ENCODE measurements at regions not wholly inside any gene's neighbourhood (a gene's known extent, or its start where the extent isn't known, plus 50 kb on each side); places are given as distances from the start of the nearest gene placed in this dataset.

- TF ChIP-seq CTCF (IDR thresholded peaks at IDR 0.05; ENCODE audit: unreplicated experiment) = no peak
These were observed 1046.1 kb downstream of the SLC6A15 start for GRCh38 chr12:83866477-83866876.

GRCh38 chr12:83865431-83865830, 1047.2 kb downstream of the SLC6A15 start:
- CTCF ChIA-PET = interaction anchor here (0.5 to 1.0 kb wide), 2 partner anchors 72 to 525 kb away, joined by 3 to 5 read pairs; no protein-coding TSS in a partner anchor
- no peak for TF ChIP-seq CTCF (IDR thresholded peaks at IDR 0.05; ENCODE audit: unreplicated experiment)
- BruUV-seq (replicated peaks) = no TSS peak
- no peaks in the 10 kb centered on the region for H3K36me3 Mint-ChIP-seq (ENCODE audit: insufficient read depth, unreplicated experiment)
- POLR2A ChIA-PET = no interaction called here
- intact Hi-C loops (cut with micrococcal nuclease) = no loop called here
- H3K9me3 Mint-ChIP-seq (ENCODE audit: unreplicated experiment) = peaks cover 4% of the 10 kb centered on the region
- no peaks in the 10 kb centered on the region for H3K27me3 Mint-ChIP-seq (ENCODE audit: insufficient read depth, unreplicated experiment)
- H3K4me3 Mint-ChIP-seq (ENCODE audit: unreplicated experiment) = no peak overlapping the region
- no peaks in the 10 kb centered on the region for H3K4me1 Mint-ChIP-seq (ENCODE audit: insufficient read depth, unreplicated experiment)
- no peak for DNase-seq (ENCODE audit: unreplicated experiment)
- H3K27ac Mint-ChIP-seq (ENCODE audit: low read depth, unreplicated experiment) = no peak overlapping the region

More at GRCh38 chr12:83866477-83866876, 1046.1 kb downstream of the SLC6A15 start:
- no peak overlapping the region for H3K27ac Mint-ChIP-seq (ENCODE audit: low read depth, unreplicated experiment)
- no peak for DNase-seq (ENCODE audit: unreplicated experiment)
- intact Hi-C loops (cut with micrococcal nuclease) = no loop called here
- no peaks in the 10 kb centered on the region for H3K4me1 Mint-ChIP-seq (ENCODE audit: insufficient read depth, unreplicated experiment)
- H3K36me3 Mint-ChIP-seq (ENCODE audit: insufficient read depth, unreplicated experiment) = no peaks in the 10 kb centered on the region
- no peaks in the 10 kb centered on the region for H3K27me3 Mint-ChIP-seq (ENCODE audit: insufficient read depth, unreplicated experiment)
- peaks cover 4% of the 10 kb centered on the region for H3K9me3 Mint-ChIP-seq (ENCODE audit: unreplicated experiment)
- BruUV-seq (replicated peaks) = no TSS peak
- ChIA-PET POLR2A (no interaction called here), CTCF (interaction anchor here (0.6 kb wide), 1 partner anchor 872 kb away, joined by 6 read pairs; no protein-coding TSS in a partner anchor)
- H3K4me3 Mint-ChIP-seq (ENCODE audit: unreplicated experiment) = no peak overlapping the region

DNA sequence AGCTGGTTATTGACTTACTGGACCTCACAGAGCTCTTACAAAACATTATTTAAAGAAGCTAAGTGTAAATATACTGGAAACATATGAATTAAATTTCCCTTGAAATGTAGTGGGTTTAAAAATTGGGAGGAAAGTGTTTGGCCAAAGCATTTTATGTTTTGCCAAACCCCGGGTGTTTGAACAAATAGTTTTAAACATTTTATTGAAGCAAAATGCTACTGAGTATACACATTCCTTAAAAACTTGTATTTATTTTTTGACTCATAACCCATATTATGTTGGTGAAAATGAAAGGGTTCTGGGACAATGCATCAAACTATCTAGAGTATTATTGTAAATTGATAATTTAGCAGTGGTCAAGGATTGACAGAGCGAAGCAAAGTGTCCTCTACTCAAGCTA, 1048.5 kb downstream of the SLC6A15 start:
- H3K36me3 Mint-ChIP-seq (ENCODE audit: insufficient read depth, unreplicated experiment) = no peaks in the 10 kb centered on the region
- no peak overlapping the region for H3K27ac Mint-ChIP-seq (ENCODE audit: low read depth, unreplicated experiment)
- ChIA-PET POLR2A (no interaction called here), CTCF (no interaction called here)
- intact Hi-C loops (cut with micrococcal nuclease) = no loop called here
- BruUV-seq (replicated peaks) = no TSS peak
- peaks cover under 1% of the 10 kb centered on the region for H3K9me3 Mint-ChIP-seq (ENCODE audit: unreplicated experiment)
- DNase-seq (ENCODE audit: unreplicated experiment) = no peak
- no peaks in the 10 kb centered on the region for H3K27me3 Mint-ChIP-seq (ENCODE audit: insufficient read depth, unreplicated experiment)
- H3K4me1 Mint-ChIP-seq (ENCODE audit: insufficient read depth, unreplicated experiment) = no peaks in the 10 kb centered on the region
- TF ChIP-seq CTCF (IDR thresholded peaks at IDR 0.05; ENCODE audit: unreplicated experiment) = no peak
- no peak overlapping the region for H3K4me3 Mint-ChIP-seq (ENCODE audit: unreplicated experiment)

DNA sequence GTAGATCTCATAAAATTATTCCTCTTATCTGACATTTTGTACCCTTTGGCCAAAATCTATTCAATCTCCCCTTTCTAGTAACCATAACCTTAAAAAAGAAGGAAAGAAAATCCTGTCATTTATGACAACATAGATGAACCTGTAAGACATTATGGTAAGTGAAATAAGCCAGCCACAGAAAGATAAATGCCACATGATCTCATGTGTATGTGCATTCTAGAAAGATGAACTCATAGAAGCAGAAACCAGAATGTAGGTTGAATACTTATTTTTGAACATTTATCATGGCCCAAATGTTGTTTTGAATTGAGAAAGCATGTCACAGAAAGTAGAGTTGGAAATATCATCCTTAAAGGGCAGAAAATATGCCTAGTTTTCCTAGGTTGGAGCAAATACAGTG, 1053.6 kb downstream of the SLC6A15 start:
- Mint-ChIP-seq H3K4me3 (ENCODE audit: unreplicated experiment) (no peak overlapping the region), H3K27me3 (ENCODE audit: insufficient read depth, unreplicated experiment) (no peaks in the 10 kb centered on the region), H3K4me1 (ENCODE audit: insufficient read depth, unreplicated experiment) (no peaks in the 10 kb centered on the region), H3K27ac (ENCODE audit: low read depth, unreplicated experiment) (no peak overlapping the region), H3K36me3 (ENCODE audit: insufficient read depth, unreplicated experiment) (no peaks in the 10 kb centered on the region), H3K9me3 (ENCODE audit: unreplicated experiment) (peaks cover 15% of the 10 kb centered on the region)
- intact Hi-C loops (cut with micrococcal nuclease) = no loop called here
- DNase-seq (ENCODE audit: unreplicated experiment) = no peak
- TF ChIP-seq CTCF (IDR thresholded peaks at IDR 0.05; ENCODE audit: unreplicated experiment) = no peak
- POLR2A ChIA-PET = no interaction called here
- no TSS peak for BruUV-seq (replicated peaks)
- CTCF ChIA-PET = no interaction called here

Data from MCF 10A (cell line).